GM18508 (cell line): ENCODE measurements at regions not wholly inside any gene's neighbourhood (a gene's known extent, or its start where the extent isn't known, plus 50 kb on each side); places are given as distances from the start of the nearest gene placed in this dataset.
"Not testable (repeated sequence)": the region's sequence is repeated elsewhere in the genome, so short reads cannot be mapped to it uniquely, and the experiment has no call there.

Source experiments
- ATAC-seq: cut with Tn5 transposase; IDR thresholded peaks from one replicate; pipeline ENCODE4 v1.9.1; 2021; ENCODE audit warnings: moderate number of reproducible peaks; ENCODE audit not compliant: insufficient read depth, unreplicated experiment

- peak; percentile 76 for ATAC-seq
Observed at GRCh38 chr9:110128664-110129329, 79.2 kb downstream of the C9orf152 start.

- ATAC-seq, result peak; percentile 8
Observed at GRCh38 chr9:110129425-110129824, 78.5 kb downstream of the C9orf152 start.

GRCh38 chr9:110130211-110130610, 77.7 kb downstream of the C9orf152 start:
- no peak for ATAC-seq

- no peak for ATAC-seq
Observed at GRCh38 chr9:110130791-110131416, 77.1 kb downstream of the C9orf152 start.

- ATAC-seq, result no peak
Observed at GRCh38 chr9:110131499-110131898, 76.5 kb downstream of the C9orf152 start.

- ATAC-seq, result not testable (repeated sequence)
Observed at GRCh38 chr9:110132531-110132930, 75.4 kb downstream of the C9orf152 start.

GRCh38 chr9:110133059-110133458, 74.9 kb downstream of the C9orf152 start:
- ATAC-seq, result no peak

GRCh38 chr9:110133608-110134210, 74.2 kb downstream of the C9orf152 start:
- ATAC-seq, result no peak

GRCh38 chr9:110135846-110136245, 72.1 kb downstream of the C9orf152 start:
- no peak for ATAC-seq

GRCh38 chr9:110136802-110137201, 71.2 kb downstream of the C9orf152 start:
- ATAC-seq, result no peak

GRCh38 chr9:110140276-110140675, 67.7 kb downstream of the C9orf152 start:
- no peak for ATAC-seq

GRCh38 chr9:110141227-110141793, 66.6 kb downstream of the C9orf152 start:
- ATAC-seq, result no peak

GRCh38 chr9:110142253-110142652, 65.7 kb downstream of the C9orf152 start:
- no peak for ATAC-seq

- ATAC-seq, result no peak
Observed at GRCh38 chr9:110142868-110143481, 65.0 kb downstream of the C9orf152 start.

- ATAC-seq, result peak; percentile 46
Observed at GRCh38 chr9:110143485-110143884, 64.5 kb downstream of the C9orf152 start.

GRCh38 chr9:110143950-110144545, 63.9 kb downstream of the C9orf152 start:
- peak; percentile 40 for ATAC-seq

GRCh38 chr9:110146373-110146772, 61.6 kb downstream of the C9orf152 start:
- no peak for ATAC-seq

- ATAC-seq, result peak; percentile 63
Observed at GRCh38 chr9:110148384-110148783, 59.6 kb downstream of the C9orf152 start.

- ATAC-seq, result no peak
Observed at GRCh38 chr9:110148891-110149290, 59.1 kb downstream of the C9orf152 start.
